ENCODE measurements at regions not wholly inside any gene's neighbourhood (a gene's known extent, or its start where the extent isn't known, plus 50 kb on each side); places are given as distances from the start of the nearest gene placed in this dataset.
"Not testable (repeated sequence)": the region's sequence is repeated elsewhere in the genome, so short reads cannot be mapped to it uniquely, and the experiment has no call there.

- intact Hi-C loops (cut with DNase I): no loop called here
- H3K4me1 ChIP-seq: no peaks in the 10 kb centered on the region
- no peaks in the 10 kb centered on the region for H3K27me3 ChIP-seq
- no peak for TF ChIP-seq CTCF (IDR thresholded peaks at IDR 0.05)
- no peak overlapping the region for H3K27ac ChIP-seq
- H3K9me3 ChIP-seq: peaks cover 0 to 2% of the 10 kb centered on the region in 2 donors
- no peak for ATAC-seq
- H3K36me3 ChIP-seq: no peaks in the 10 kb centered on the region
- no peak overlapping the region for H3K4me3 ChIP-seq
- no peak for DNase-seq
Measured at GRCh38 chr18:52150050-52150449, 189.9 kb upstream of the DCC start.

GRCh38 chr18:52152036-52152435 is 188.0 kb upstream of the DCC start:
- no peak for ATAC-seq
- no peak for DNase-seq
- H3K9me3 ChIP-seq: peaks cover 0 to 2% of the 10 kb centered on the region in 2 donors
- no peaks in the 10 kb centered on the region for H3K27me3 ChIP-seq
- H3K27ac ChIP-seq: no peak overlapping the region
- no peak for TF ChIP-seq CTCF (IDR thresholded peaks at IDR 0.05)
- H3K4me1 ChIP-seq: no peaks in the 10 kb centered on the region
- H3K36me3 ChIP-seq: no peaks in the 10 kb centered on the region
- intact Hi-C loops (cut with DNase I): no loop called here
- H3K4me3 ChIP-seq: no peak overlapping the region

GRCh38 chr18:52156166-52156565 is 183.8 kb upstream of the DCC start:
- ATAC-seq (no peak), DNase-seq (no peak)
- Histone ChIP-seq H3K4me1 (no peaks in the 10 kb centered on the region), H3K27me3 (no peaks in the 10 kb centered on the region), H3K27ac (no peak overlapping the region), H3K4me3 (no peak overlapping the region), H3K36me3 (no peaks in the 10 kb centered on the region), H3K9me3 (no peaks in the 10 kb centered on the region)
- TF ChIP-seq CTCF (IDR thresholded peaks at IDR 0.05): no peak
- intact Hi-C loops (cut with DNase I): no loop called here

- peaks cover 0 to 20% of the 10 kb centered on the region in 2 donors for H3K9me3 ChIP-seq
- H3K27ac ChIP-seq: no peak overlapping the region
- no peaks in the 10 kb centered on the region for H3K36me3 ChIP-seq
- intact Hi-C loops (cut with DNase I): no loop called here
- peak; percentile 97 for ATAC-seq
- peak in 1 of 4 donors; percentile 32 for DNase-seq
- no peaks in the 10 kb centered on the region for H3K4me1 ChIP-seq
- H3K27me3 ChIP-seq: no peaks in the 10 kb centered on the region
- no peak for TF ChIP-seq CTCF (IDR thresholded peaks at IDR 0.05)
- H3K4me3 ChIP-seq: no peak overlapping the region
Measured at GRCh38 chr18:52160636-52161035, 179.4 kb upstream of the DCC start.

GRCh38 chr18:52163478-52163877 is 176.5 kb upstream of the DCC start:
- DNase-seq: no peak
- H3K27ac ChIP-seq: no peak overlapping the region
- no peak for TF ChIP-seq CTCF (IDR thresholded peaks at IDR 0.05)
- no peak overlapping the region for H3K4me3 ChIP-seq
- ATAC-seq: no peak
- intact Hi-C loops (cut with DNase I): no loop called here
- no peaks in the 10 kb centered on the region for H3K27me3 ChIP-seq
- no peaks in the 10 kb centered on the region for H3K4me1 ChIP-seq
- no peaks in the 10 kb centered on the region for H3K36me3 ChIP-seq
- peaks cover 0 to 20% of the 10 kb centered on the region in 2 donors for H3K9me3 ChIP-seq

GRCh38 chr18:52168131-52168530 is 171.9 kb upstream of the DCC start:
- H3K4me3 ChIP-seq; H3K4me1 ChIP-seq; intact Hi-C loops (cut with DNase I); H3K36me3 ChIP-seq; DNase-seq; H3K27me3 ChIP-seq; H3K27ac ChIP-seq; ATAC-seq: not testable (repeated sequence)
- peaks cover 0 to 14% of the 10 kb centered on the region in 2 donors for H3K9me3 ChIP-seq
